GM23338 (cell line): ENCODE measurements at regions not wholly inside any gene's neighbourhood (a gene's known extent, or its start where the extent isn't known, plus 50 kb on each side); places are given as distances from the start of the nearest gene placed in this dataset.

ENCODE experiments used
- ATAC-seq: fragments of 200-7000 bp; cut with Tn5 transposase; 3 replicates; pipeline ENCODE4 v1.9.1; 2020
- DNase-seq: peaks from one replicate; pipeline ENCODE4 v3.0.0-alpha.2; 2015; ENCODE audit warnings: low spot score
- H2AFZ ChIP-seq: fragments of 200-600 bp; sonication (generic); 2 replicates; pipeline ENCODE4 v1.8.0; 2016; ENCODE audit warnings: antibody characterized with exemption, mild to moderate bottlenecking, moderate library complexity
- H3F3A ChIP-seq: fragments of 200-600 bp; sonication (generic); replicated peaks from 2 replicates; pipeline ENCODE4 v1.8.0; 2017; ENCODE audit warnings: antibody characterized with exemption, mixed run types, low read depth
- H3K27ac ChIP-seq: fragments of 200-600 bp; sonication (generic); 2 replicates; pipeline ENCODE4 v1.6.1; 2016; ENCODE audit warnings: low read depth
- H3K27me3 ChIP-seq: fragments of 200-600 bp; sonication (generic); 2 replicates; pipeline ENCODE4 v1.8.0; 2016; ENCODE audit warnings: mild to moderate bottlenecking, mixed run types, moderate library complexity; ENCODE audit not compliant: insufficient read depth
- H3K36me3 ChIP-seq: fragments of 200-600 bp; sonication (generic); 2 replicates; pipeline ENCODE4 v1.8.0; 2016; ENCODE audit warnings: mild to moderate bottlenecking; ENCODE audit not compliant: insufficient read depth
- H3K4me1 ChIP-seq: fragments of 200-600 bp; sonication (generic); 2 replicates; pipeline ENCODE4 v1.8.0; 2016; ENCODE audit warnings: mild to moderate bottlenecking, moderate library complexity; ENCODE audit not compliant: insufficient read depth
- H3K4me2 ChIP-seq: fragments of 200-600 bp; sonication (generic); 2 replicates; pipeline ENCODE4 v1.7.1; 2017; ENCODE audit warnings: mixed run types
- H3K4me3 ChIP-seq: fragments of 200-600 bp; sonication (generic); 2 replicates; pipeline ENCODE4 v1.6.1; 2016; ENCODE audit warnings: mixed run types
- H3K79me2 ChIP-seq: fragments of 200-600 bp; sonication (generic); replicated peaks from 2 replicates; pipeline ENCODE4 v1.8.0; 2017; ENCODE audit warnings: mild to moderate bottlenecking; ENCODE audit not compliant: insufficient read depth
- H3K9me2 ChIP-seq: fragments of 200-600 bp; sonication (generic); 2 replicates; pipeline ENCODE4 v1.8.0; 2017; ENCODE audit not compliant: insufficient read depth
- H4K20me1 ChIP-seq: fragments of 200-600 bp; sonication (generic); replicated peaks from 2 replicates; pipeline ENCODE4 v1.8.0; 2017; ENCODE audit warnings: mild to moderate bottlenecking; ENCODE audit not compliant: insufficient read depth
- H3K27ac Mint-ChIP-seq: 2 replicates; pipeline ENCODE4 v1.8.0; 2020; ENCODE audit warnings: inconsistent platforms, mild to moderate bottlenecking, moderate library complexity, mixed read lengths
- H3K27me3 Mint-ChIP-seq: 3 replicates; pipeline ENCODE4 v1.8.0; 2022; ENCODE audit warnings: low read depth, mild to moderate bottlenecking, moderate library complexity, mixed read lengths, inconsistent platforms; ENCODE audit not compliant: insufficient read depth, poor library complexity
- H3K36me3 Mint-ChIP-seq: 3 replicates; pipeline ENCODE4 v1.8.0; 2021; ENCODE audit warnings: low read depth, mild to moderate bottlenecking, inconsistent platforms, moderate library complexity, mixed read lengths
- H3K4me1 Mint-ChIP-seq: 3 replicates; pipeline ENCODE4 v1.8.0; 2020; ENCODE audit warnings: mild to moderate bottlenecking, inconsistent platforms, mixed read lengths
- H3K4me3 Mint-ChIP-seq: 3 replicates; pipeline ENCODE4 v1.8.0; 2021; ENCODE audit warnings: moderate library complexity, mild to moderate bottlenecking, inconsistent platforms, mixed read lengths
- H3K9me3 Mint-ChIP-seq: 3 replicates; pipeline ENCODE4 v1.8.0; 2020; ENCODE audit warnings: moderate library complexity, mild to moderate bottlenecking, inconsistent platforms, mixed read lengths
- CREB1 ChIP-seq: fragments of 250-450 bp; sonication (Bioruptor Pico); IDR thresholded peaks from 2 replicates; pipeline ENCODE4 v1.5.0; 2020; ENCODE audit warnings: low read depth, mild to moderate bottlenecking, moderate library complexity
- EZH2phosphoT487 ChIP-seq: fragments of 200-600 bp; sonication (generic); IDR thresholded peaks from one replicate; pipeline ENCODE4 v1.8.1; 2018; ENCODE audit warnings: antibody characterized with exemption; ENCODE audit not compliant: unreplicated experiment
- NANOG ChIP-seq: IDR thresholded peaks from 2 replicates; pipeline ENCODE4 v1.6.1; 2016; ENCODE audit warnings: antibody characterized with exemption, borderline replicate concordance
- POLR2AphosphoS5 ChIP-seq: IDR thresholded peaks from 2 replicates; pipeline ENCODE4 v1.6.1; 2016; ENCODE audit warnings: antibody characterized with exemption, low read depth
- ZNF114 ChIP-seq: fragments of 250-450 bp; sonication (Bioruptor Pico); IDR thresholded peaks from 2 replicates; pipeline ENCODE4 v1.5.0; 2020; ENCODE audit warnings: mild to moderate bottlenecking, moderate library complexity
- TF ChIP-seq, protein P1 (sequence below), 2 experiments: fragments of 200-600 bp in 1 of 2; sonication (generic) in 1 of 2; conservative IDR thresholded peaks; 2 replicates each; pipeline versions ENCODE4 v1.5.1 to v1.6.1; 2016 to 2017; ENCODE audit warnings: antibody characterized with exemption in 2 of 2, low read depth in 2 of 2, mild to moderate bottlenecking in 2 of 2, moderate library complexity in 1 of 2
- TF ChIP-seq, protein P2 (sequence below): IDR thresholded peaks from 2 replicates; pipeline ENCODE4 v1.6.1; 2016; ENCODE audit warnings: antibody characterized with exemption
- TF ChIP-seq, protein P3 (sequence below): IDR thresholded peaks from one replicate; pipeline ENCODE4 v1.6.1; 2018; ENCODE audit warnings: antibody characterized with exemption; ENCODE audit not compliant: unreplicated experiment

DNA sequence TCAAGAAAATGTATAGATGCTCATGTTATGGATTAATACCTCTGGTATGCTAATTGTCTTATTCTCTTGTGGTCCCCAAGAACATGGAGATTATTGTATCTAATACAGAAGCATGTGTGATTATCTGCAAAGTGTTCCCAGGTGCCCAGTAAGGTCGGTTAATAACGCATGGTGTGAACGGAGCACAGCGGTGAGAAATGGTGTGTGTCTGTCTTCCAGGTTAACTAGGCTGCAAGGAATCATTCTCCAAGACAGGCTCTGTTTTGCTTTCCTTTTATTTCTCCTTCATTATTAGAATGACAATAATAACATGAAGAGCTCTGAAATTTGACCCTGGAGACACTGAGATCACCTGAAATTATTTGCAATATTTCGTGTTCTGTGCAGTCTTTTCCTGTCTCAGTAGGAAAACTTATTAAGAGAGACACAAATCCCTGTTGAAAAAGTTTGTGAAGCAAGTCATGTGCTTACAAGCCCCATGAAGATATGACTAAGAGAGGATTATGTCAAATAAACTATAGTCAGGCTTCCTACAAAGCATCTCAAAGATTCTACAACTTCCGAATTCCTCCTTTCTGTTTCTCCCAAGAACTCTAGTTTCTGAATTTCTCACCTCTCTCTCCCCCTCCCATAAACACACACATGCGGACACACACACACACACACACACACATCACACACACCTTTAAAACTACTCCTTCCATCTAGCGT, 230.9 kb downstream of the HS3ST1 start (continued):
- TF ChIP-seq EZH2phosphoT487 (no peak), ZNF114 (CRISPR knock-in tag) (no peak), CREB1 (CRISPR knock-in tag) (no peak), POLR2AphosphoS5 (no peak)
- TF ChIP-seq, protein P1, sequence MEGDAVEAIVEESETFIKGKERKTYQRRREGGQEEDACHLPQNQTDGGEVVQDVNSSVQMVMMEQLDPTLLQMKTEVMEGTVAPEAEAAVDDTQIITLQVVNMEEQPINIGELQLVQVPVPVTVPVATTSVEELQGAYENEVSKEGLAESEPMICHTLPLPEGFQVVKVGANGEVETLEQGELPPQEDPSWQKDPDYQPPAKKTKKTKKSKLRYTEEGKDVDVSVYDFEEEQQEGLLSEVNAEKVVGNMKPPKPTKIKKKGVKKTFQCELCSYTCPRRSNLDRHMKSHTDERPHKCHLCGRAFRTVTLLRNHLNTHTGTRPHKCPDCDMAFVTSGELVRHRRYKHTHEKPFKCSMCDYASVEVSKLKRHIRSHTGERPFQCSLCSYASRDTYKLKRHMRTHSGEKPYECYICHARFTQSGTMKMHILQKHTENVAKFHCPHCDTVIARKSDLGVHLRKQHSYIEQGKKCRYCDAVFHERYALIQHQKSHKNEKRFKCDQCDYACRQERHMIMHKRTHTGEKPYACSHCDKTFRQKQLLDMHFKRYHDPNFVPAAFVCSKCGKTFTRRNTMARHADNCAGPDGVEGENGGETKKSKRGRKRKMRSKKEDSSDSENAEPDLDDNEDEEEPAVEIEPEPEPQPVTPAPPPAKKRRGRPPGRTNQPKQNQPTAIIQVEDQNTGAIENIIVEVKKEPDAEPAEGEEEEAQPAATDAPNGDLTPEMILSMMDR (conservative IDR thresholded peaks at IDR 0.05; ENCODE audit: low read depth in 2 of 2): no peak
- TF ChIP-seq, protein P2, sequence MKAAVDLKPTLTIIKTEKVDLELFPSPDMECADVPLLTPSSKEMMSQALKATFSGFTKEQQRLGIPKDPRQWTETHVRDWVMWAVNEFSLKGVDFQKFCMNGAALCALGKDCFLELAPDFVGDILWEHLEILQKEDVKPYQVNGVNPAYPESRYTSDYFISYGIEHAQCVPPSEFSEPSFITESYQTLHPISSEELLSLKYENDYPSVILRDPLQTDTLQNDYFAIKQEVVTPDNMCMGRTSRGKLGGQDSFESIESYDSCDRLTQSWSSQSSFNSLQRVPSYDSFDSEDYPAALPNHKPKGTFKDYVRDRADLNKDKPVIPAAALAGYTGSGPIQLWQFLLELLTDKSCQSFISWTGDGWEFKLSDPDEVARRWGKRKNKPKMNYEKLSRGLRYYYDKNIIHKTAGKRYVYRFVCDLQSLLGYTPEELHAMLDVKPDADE: no peak
- TF ChIP-seq, protein P3, sequence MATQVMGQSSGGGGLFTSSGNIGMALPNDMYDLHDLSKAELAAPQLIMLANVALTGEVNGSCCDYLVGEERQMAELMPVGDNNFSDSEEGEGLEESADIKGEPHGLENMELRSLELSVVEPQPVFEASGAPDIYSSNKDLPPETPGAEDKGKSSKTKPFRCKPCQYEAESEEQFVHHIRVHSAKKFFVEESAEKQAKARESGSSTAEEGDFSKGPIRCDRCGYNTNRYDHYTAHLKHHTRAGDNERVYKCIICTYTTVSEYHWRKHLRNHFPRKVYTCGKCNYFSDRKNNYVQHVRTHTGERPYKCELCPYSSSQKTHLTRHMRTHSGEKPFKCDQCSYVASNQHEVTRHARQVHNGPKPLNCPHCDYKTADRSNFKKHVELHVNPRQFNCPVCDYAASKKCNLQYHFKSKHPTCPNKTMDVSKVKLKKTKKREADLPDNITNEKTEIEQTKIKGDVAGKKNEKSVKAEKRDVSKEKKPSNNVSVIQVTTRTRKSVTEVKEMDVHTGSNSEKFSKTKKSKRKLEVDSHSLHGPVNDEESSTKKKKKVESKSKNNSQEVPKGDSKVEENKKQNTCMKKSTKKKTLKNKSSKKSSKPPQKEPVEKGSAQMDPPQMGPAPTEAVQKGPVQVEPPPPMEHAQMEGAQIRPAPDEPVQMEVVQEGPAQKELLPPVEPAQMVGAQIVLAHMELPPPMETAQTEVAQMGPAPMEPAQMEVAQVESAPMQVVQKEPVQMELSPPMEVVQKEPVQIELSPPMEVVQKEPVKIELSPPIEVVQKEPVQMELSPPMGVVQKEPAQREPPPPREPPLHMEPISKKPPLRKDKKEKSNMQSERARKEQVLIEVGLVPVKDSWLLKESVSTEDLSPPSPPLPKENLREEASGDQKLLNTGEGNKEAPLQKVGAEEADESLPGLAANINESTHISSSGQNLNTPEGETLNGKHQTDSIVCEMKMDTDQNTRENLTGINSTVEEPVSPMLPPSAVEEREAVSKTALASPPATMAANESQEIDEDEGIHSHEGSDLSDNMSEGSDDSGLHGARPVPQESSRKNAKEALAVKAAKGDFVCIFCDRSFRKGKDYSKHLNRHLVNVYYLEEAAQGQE: no peak

DNA sequence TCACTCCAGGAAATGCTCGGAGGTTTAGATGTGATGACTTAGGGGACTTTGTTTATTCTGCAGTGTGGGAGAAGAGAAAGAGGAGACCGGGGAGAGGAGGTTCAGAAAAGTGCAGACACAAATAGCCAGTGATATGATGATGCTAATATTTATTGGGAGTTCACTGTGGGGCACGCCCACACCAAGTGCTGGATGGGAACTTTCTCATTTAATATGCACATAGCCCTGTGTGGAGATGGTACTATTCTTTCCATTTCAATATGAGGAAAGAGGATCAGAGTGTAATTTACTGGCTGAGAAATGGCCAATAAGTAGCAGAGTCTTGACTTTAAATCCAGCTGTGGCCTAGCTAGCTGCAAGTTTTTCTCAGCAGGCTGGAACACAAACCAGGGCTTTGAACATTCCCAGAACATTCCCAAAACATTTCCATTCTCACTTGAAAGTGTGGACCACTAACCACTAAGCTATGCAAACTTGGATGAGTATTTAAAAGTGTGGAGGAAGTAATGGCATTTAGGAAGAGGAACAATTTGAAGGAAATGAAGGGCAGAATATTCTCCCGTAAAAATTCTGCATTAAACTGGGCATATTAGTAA, 231.7 kb downstream of the HS3ST1 start:
- Histone ChIP-seq H3K36me3 (no peaks in the 10 kb centered on the region), H3K9me2 (no peaks in the 10 kb centered on the region), H4K20me1 (no peaks in the 10 kb centered on the region), H3K27ac (no peak overlapping the region), H3K79me2 (no peaks in the 10 kb centered on the region), H3K4me2 (no peak overlapping the region), H3K4me3 (no peak overlapping the region), H3K4me1 (peaks cover 14% of the 10 kb centered on the region; the same call in 1 of the 2 replicates), H3K27me3 (no peaks in the 10 kb centered on the region), H3F3A (no peaks in the 10 kb centered on the region), H2AFZ (no peak overlapping the region)
- Mint-ChIP-seq H3K27ac (no peak overlapping the region), H3K27me3 (no peaks in the 10 kb centered on the region), H3K9me3 (no peaks in the 10 kb centered on the region), H3K4me1 (peaks cover 21% of the 10 kb centered on the region; the same call in 2 of the 3 replicates), H3K4me3 (no peak overlapping the region), H3K36me3 (no peaks in the 10 kb centered on the region)
- ATAC-seq (no peak), DNase-seq (no peak)
- no peak for TF ChIP-seq POLR2AphosphoS5
- no peak for TF ChIP-seq NANOG
- TF ChIP-seq, protein P1 (conservative IDR thresholded peaks at IDR 0.05; ENCODE audit: low read depth in 2 of 2): no peak
- no peak for TF ChIP-seq ZNF114 (CRISPR knock-in tag)
